Adipocyte (in vitro differentiated cells): ENCODE measurements at regions not wholly inside any gene's neighbourhood (a gene's known extent, or its start where the extent isn't known, plus 50 kb on each side); places are given as distances from the start of the nearest gene placed in this dataset.

Experiments used
- DNase-seq: peaks from one replicate; pipeline ENCODE4 v3.0.0-alpha.2; 2015; ENCODE audit warnings: low read depth
- H3K27me3 ChIP-seq: replicated peaks from 2 replicates; pipeline ENCODE4 v1.7.0; 2013; ENCODE audit warnings: mild to moderate bottlenecking, low read length, moderate library complexity; ENCODE audit not compliant: control insufficient read depth, insufficient read depth
- H3K36me3 ChIP-seq: 2 replicates; pipeline ENCODE4 v1.7.0; 2013; ENCODE audit warnings: low read length, mild to moderate bottlenecking, moderate library complexity; ENCODE audit not compliant: control insufficient read depth, insufficient read depth, severe bottlenecking
- H3K4me1 ChIP-seq: 2 replicates; pipeline ENCODE4 v1.7.0; 2013; ENCODE audit warnings: mild to moderate bottlenecking, low read length, moderate library complexity; ENCODE audit not compliant: control insufficient read depth, insufficient read depth
- H3K4me3 ChIP-seq: 2 replicates; pipeline ENCODE4 v1.7.0; 2013; ENCODE audit warnings: mild to moderate bottlenecking, low read length, moderate library complexity
- H3K9ac ChIP-seq: 2 replicates; pipeline ENCODE4 v1.7.0; 2013; ENCODE audit warnings: mild to moderate bottlenecking, low read length, moderate library complexity
- H3K9me3 ChIP-seq: 2 replicates; pipeline ENCODE4 v1.7.0; 2013; ENCODE audit warnings: mild to moderate bottlenecking, low read length, moderate library complexity; ENCODE audit not compliant: control insufficient read depth

DNA sequence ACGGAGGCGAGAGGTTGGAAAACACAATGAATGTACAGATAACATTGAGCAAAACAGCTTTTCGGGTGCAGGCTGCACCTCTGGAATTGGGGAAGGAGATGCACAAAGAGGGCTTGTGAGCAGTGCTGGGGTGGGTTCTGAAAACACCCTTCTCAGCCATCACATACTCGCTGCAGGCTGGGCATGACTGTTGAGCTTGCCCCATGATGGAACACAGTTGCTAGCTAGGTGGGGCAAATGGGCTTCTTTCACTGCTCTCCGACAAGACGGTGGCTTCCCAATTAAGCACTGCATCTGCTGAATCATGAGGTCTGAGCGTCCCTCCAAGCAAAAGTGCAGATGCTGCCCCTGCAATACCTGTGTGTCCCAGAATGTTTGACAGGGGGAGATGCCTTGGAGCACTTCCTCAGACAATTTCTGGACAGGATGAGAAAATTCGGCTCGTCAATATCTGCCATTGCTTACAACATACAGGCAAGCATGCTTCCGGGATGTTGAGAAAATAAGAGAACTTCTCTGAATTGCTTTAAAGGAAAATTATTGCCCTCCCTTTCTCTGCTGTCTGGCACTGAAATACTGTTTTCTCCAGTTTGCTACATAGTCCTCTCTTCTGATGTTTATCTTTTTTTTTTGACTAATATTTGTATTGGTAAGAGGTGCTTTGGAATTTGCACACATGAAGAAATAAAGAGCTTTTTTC, 77.3 kb upstream of the SH3BP4 start:
- Histone ChIP-seq H3K9ac (no peak overlapping the region), H3K27me3 (no peaks in the 10 kb centered on the region), H3K36me3 (no peaks in the 10 kb centered on the region), H3K4me1 (peaks cover 4% of the 10 kb centered on the region), H3K9me3 (no peaks in the 10 kb centered on the region), H3K4me3 (no peak overlapping the region)
- no peak for DNase-seq

DNA sequence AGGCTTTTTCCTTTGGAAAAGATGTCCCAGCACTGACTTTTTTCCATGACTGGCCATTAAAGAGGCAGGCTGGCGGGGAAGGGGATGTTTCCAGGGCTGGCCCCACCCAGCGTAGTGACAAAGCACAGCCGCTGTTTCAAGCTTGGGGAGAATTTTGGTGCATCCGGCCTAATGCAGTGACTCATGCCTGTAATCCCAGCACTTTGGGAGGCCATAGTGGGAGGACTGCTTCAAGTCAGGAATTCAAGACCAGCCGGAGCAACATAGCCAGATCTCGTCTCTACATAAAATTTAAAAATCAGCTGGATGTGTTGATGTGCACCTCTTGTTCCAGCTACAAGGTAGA, 78.0 kb upstream of the SH3BP4 start:
- Histone ChIP-seq H3K4me1 (peaks cover 4% of the 10 kb centered on the region), H3K9me3 (no peaks in the 10 kb centered on the region), H3K4me3 (no peak overlapping the region), H3K9ac (peak overlapping the region; percentile 9), H3K36me3 (no peaks in the 10 kb centered on the region), H3K27me3 (no peaks in the 10 kb centered on the region)
- peak; percentile 5 for DNase-seq

DNA sequence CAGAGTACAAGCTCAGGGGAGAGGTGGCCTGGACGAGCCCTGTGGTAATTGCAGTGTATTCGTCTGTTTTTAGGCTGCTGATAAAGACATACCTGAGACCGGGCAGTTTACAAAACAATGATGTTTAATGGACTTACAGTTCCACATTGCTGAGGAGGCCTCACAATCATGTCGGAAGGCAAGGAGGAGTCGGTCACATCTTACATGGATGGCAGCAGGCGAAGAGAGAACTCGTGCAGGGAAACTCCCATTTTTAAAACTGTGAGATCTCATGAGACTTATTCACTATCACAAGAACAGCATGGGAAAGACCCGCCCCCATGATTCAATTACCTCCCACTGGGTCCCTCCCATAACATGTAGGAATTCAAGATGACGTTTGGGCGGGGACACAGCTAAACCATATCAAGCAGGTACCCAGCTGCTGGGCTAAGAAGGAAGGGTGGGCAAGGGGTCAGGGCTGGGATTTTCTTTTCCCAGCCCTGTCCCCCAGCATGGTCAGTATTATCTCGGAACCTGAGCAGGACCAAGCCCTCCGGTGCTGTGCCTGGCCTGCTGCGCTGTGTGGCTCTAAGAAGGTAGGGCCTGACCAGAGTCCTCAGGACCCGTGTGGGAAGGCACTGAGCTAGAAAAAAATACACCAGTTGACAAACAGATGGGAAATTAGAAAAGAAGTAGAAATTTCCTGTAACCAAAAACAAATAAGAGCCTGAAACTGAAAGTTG, 78.6 kb upstream of the SH3BP4 start:
- no peak for DNase-seq
- H3K9ac ChIP-seq, result peak overlapping the region; percentile 9
- H3K9me3 ChIP-seq, result no peaks in the 10 kb centered on the region
- H3K36me3 ChIP-seq, result no peaks in the 10 kb centered on the region
- no peaks in the 10 kb centered on the region for H3K27me3 ChIP-seq
- H3K4me1 ChIP-seq, result peaks cover 4% of the 10 kb centered on the region
- no peak overlapping the region for H3K4me3 ChIP-seq

GRCh38 chr2:234869969-234870368, 81.8 kb upstream of the SH3BP4 start:
- H3K36me3 ChIP-seq, result no peaks in the 10 kb centered on the region
- H3K4me3 ChIP-seq, result no peak overlapping the region
- no peak for DNase-seq
- H3K9me3 ChIP-seq, result no peaks in the 10 kb centered on the region
- H3K27me3 ChIP-seq, result no peaks in the 10 kb centered on the region
- H3K9ac ChIP-seq, result no peak overlapping the region
- H3K4me1 ChIP-seq, result peaks cover 4% of the 10 kb centered on the region

DNA sequence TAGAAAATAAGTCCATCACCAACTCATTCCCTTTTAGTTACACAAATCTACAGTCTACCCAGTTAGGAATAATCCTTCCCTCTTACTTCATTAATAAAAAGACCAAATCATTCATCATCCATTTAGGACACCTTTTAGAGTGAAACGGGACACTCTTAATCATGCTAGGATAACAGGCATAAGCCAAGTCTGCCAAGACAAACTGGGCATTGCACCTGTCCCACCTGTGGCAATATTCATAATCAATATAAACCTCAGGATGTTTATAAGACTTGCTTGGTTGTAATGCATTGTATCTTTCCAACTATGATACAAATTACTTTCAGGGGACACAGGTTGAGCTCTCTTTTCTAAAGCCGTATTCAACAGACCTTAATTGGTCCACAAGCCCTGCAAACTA, 82.7 kb upstream of the SH3BP4 start:
- Histone ChIP-seq H3K27me3 (no peaks in the 10 kb centered on the region), H3K4me3 (no peak overlapping the region), H3K9ac (no peak overlapping the region), H3K36me3 (no peaks in the 10 kb centered on the region), H3K9me3 (no peaks in the 10 kb centered on the region), H3K4me1 (peaks cover 3% of the 10 kb centered on the region)
- DNase-seq, result no peak

DNA sequence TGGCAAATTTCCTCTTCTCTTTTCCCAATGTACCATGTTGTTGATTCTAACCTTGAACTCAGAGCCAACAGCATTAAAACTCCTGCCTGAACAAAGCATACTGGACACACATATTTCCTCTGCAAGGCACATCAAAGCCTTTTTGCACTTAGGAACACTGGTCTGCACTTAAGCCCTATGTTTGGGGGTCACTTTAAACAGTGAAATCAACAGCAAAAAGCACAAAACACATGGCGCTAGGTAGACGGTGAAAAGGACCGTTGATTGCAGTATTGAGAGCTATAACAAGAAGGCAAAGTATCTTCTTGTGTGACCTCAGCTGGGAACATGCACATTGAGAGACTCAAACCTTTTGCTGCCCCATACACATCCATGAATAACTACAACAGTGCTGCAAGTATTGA, 83.9 kb upstream of the SH3BP4 start:
- Histone ChIP-seq H3K36me3 (no peaks in the 10 kb centered on the region), H3K9me3 (no peaks in the 10 kb centered on the region), H3K9ac (no peak overlapping the region), H3K4me1 (peaks cover 10% of the 10 kb centered on the region), H3K4me3 (no peak overlapping the region), H3K27me3 (no peaks in the 10 kb centered on the region)
- DNase-seq, result no peak

DNA sequence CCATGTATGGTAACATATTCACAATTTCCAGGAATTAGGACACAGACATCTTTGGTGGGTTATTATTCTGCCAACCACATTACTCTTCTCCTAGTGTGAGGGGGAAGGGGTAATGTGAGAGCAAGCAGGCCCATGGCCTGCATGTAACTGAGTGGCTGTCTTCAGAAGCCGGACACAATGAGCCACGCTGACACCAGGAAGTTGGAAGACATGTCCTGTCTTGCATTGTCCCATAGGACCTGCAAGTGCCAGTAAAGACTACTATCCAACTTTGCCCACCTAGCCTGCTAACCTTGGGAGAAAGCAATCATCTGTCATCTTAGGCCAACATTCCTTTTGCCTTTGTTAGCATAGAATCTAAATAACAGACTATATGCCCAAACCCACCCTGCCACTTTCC, 86.2 kb upstream of the SH3BP4 start:
- Histone ChIP-seq H3K9me3 (no peaks in the 10 kb centered on the region), H3K4me3 (no peak overlapping the region), H3K4me1 (peaks cover 24% of the 10 kb centered on the region), H3K9ac (no peak overlapping the region), H3K36me3 (no peaks in the 10 kb centered on the region), H3K27me3 (no peaks in the 10 kb centered on the region)
- DNase-seq, result no peak

DNA sequence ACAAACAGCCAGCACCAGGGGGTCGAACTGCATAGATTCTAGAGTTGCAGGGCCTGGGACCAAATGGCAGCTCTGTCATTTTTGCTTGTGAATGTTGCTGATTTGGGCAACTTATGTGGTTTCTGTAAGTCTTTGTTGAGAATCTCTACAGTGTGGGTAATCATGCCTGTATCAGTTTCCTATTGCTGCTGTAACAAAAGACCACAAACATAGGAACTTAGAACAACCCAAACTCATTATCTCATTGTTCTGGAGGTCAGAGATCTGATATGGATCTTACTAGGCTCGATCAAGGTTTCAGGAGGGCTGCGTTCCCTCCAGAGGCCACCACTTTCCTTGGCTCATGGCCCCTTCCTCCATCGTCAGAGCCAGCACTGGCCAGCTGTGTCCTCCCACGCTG, 86.8 kb upstream of the SH3BP4 start:
- Histone ChIP-seq H3K36me3 (no peaks in the 10 kb centered on the region), H3K4me3 (no peak overlapping the region), H3K9ac (no peak overlapping the region), H3K27me3 (no peaks in the 10 kb centered on the region), H3K4me1 (peaks cover 24% of the 10 kb centered on the region), H3K9me3 (no peaks in the 10 kb centered on the region)
- DNase-seq, result no peak

DNA sequence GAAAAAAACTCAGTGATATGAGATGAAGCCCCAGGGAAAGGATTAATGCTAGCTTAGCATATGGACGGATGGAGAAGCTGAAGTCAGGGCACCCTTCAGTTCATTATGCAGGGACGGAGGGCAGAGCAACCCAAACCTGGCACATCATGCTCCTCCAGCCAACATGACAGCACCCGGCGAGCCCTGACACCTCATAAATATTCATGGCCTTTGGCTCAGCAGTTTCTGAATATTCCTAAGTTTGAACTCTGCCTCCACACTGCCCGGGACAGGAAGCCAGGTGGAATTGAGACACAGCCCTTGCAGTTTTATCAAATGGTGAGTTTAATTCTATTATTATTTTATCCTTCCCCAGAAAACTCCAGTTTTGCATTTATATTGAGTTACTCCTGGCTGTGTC, 87.3 kb upstream of the SH3BP4 start:
- no peak for DNase-seq
- Histone ChIP-seq H3K9ac (no peak overlapping the region), H3K36me3 (no peaks in the 10 kb centered on the region), H3K9me3 (no peaks in the 10 kb centered on the region), H3K4me3 (no peak overlapping the region), H3K4me1 (peaks cover 24% of the 10 kb centered on the region), H3K27me3 (no peaks in the 10 kb centered on the region)

GRCh38 chr2:234863043-234863934, 88.5 kb upstream of the SH3BP4 start:
- Histone ChIP-seq H3K9ac (no peak overlapping the region), H3K4me1 (peaks cover 24% of the 10 kb centered on the region), H3K9me3 (no peaks in the 10 kb centered on the region), H3K4me3 (no peak overlapping the region), H3K27me3 (no peaks in the 10 kb centered on the region), H3K36me3 (no peaks in the 10 kb centered on the region)
- DNase-seq, result peak; percentile 37
